K562 (cell line): ENCODE measurements at regions not wholly inside any gene's neighbourhood (a gene's known extent, or its start where the extent isn't known, plus 50 kb on each side); places are given as distances from the start of the nearest gene placed in this dataset.

Experiments
- ATAC-seq: fragments of 200-7000 bp; cut with Tn5 transposase; 3 replicates; pipeline ENCODE4 v1.9.1; 2020; ENCODE audit warnings: moderate library complexity
- BruUV-seq: library from RNA; stranded (reverse); fragments of 400-500 nt; replicated peaks from 2 replicates; lab custom pipeline; 2021; lab: Mats Ljungman, UMichigan
- CTCF ChIA-PET: fragments of 300-600 bp; formaldehyde crosslinking; extraction: SDS; loops from one replicate; lab custom pipeline; 2021; ENCODE audit warnings: low intra/inter-chr PET ratio; lab: Yijun Ruan, JAX
- POLR2A ChIA-PET: fragments of 300-600, 350-650 bp; sonication (Branson Sonifier 250); formaldehyde crosslinking; extraction: SDS; loops from one replicate; lab custom pipeline; 2021; ENCODE audit warnings: antibody characterized with exemption, inconsistent platforms; lab: Yijun Ruan, JAX
- DNase-seq, 4 experiments: peaks; one replicate each; pipeline versions ENCODE4 v3.0.0 to v3.0.0-alpha.2; 2011 to 2018; ENCODE audit warnings: low spot score in 3 of 4, mixed read lengths in 3 of 4; ENCODE audit errors: extremely low read depth in 1 of 4
- FAIRE-seq: peaks from 2 replicates; lab custom pipeline; 2011; peaks lifted over from hg19 to GRCh38; lab: Jason Lieb, UNC
- H2AFZ ChIP-seq: 2 replicates; pipeline ENCODE4 v1.6.0; 2011; ENCODE audit warnings: low read depth, low read length, control low read depth, inconsistent platforms
- H3K27ac ChIP-seq: fragments of 200-600 bp; 3 replicates; pipeline ENCODE4 v1.8.0; 2011; ENCODE audit warnings: low read depth, mild to moderate bottlenecking, control low read depth, inconsistent platforms, low read length, moderate library complexity, mixed read lengths; ENCODE audit errors: extremely low read depth
- H3K27me3 ChIP-seq, 2 experiments: fragments of 300-600 bp in 1 of 2; 2 replicates in 1 of 2; 3 replicates in 1 of 2; pipeline versions ENCODE4 v1.6.0 to v1.8.0; 2011; ENCODE audit warnings: inconsistent platforms in 2 of 2, low read length in 2 of 2, mild to moderate bottlenecking in 1 of 2, mixed read lengths in 1 of 2, moderate library complexity in 1 of 2; ENCODE audit not compliant: control insufficient read depth in 2 of 2, insufficient read depth in 2 of 2
- H3K36me3 ChIP-seq: fragments of 300-600 bp; 3 replicates; pipeline ENCODE4 v1.8.0; 2011; ENCODE audit warnings: mild to moderate bottlenecking, low read length, inconsistent platforms; ENCODE audit not compliant: control insufficient read depth, insufficient read depth
- H3K4me1 ChIP-seq, 2 experiments: fragments of 200-600 bp in 1 of 2; replicated peaks in 1 of 2; 2 replicates in 1 of 2; 3 replicates in 1 of 2; pipeline versions ENCODE4 v1.5.1 to v1.8.0; 2011; ENCODE audit warnings: inconsistent platforms in 2 of 2, low read length in 2 of 2, mild to moderate bottlenecking in 1 of 2, mixed read lengths in 1 of 2, moderate library complexity in 1 of 2; ENCODE audit not compliant: control insufficient read depth in 2 of 2, insufficient read depth in 2 of 2
- H3K4me2 ChIP-seq: 2 replicates; pipeline ENCODE4 v1.6.1; 2011; ENCODE audit warnings: low read length, control low read depth, inconsistent platforms, mixed read lengths; ENCODE audit not compliant: insufficient read depth
- H3K4me3 ChIP-seq: fragments of 200-600 bp; sonication (generic), shearing (Covaris generic); 2 replicates; pipeline ENCODE4 v1.5.1; 2016; ENCODE audit warnings: control low read depth, inconsistent platforms
- H3K79me2 ChIP-seq: fragments of 200-600 bp; 3 replicates; pipeline ENCODE4 v1.8.0; 2011; ENCODE audit warnings: low read length, inconsistent platforms; ENCODE audit not compliant: control insufficient read depth, insufficient read depth
- H3K9ac ChIP-seq, 2 experiments: 2 replicates each; pipeline versions ENCODE4 v1.6.0 to v1.6.1; 2011; ENCODE audit warnings: low read depth in 2 of 2, low read length in 2 of 2, control low read depth in 1 of 2, inconsistent platforms in 1 of 2, mild to moderate bottlenecking in 1 of 2, mixed read lengths in 1 of 2; ENCODE audit not compliant: insufficient read depth in 1 of 2
- H3K9me1 ChIP-seq: one replicate; pipeline ENCODE4 v1.6.0; 2011; ENCODE audit warnings: inconsistent platforms, mild to moderate bottlenecking, low read length, moderate library complexity; ENCODE audit not compliant: control insufficient read depth, insufficient read depth
- H3K9me3 ChIP-seq: replicated peaks from 2 replicates; pipeline ENCODE4 v1.5.1; 2011; ENCODE audit warnings: low read depth, low read length, inconsistent platforms; ENCODE audit not compliant: control insufficient read depth, insufficient read depth
- H4K20me1 ChIP-seq: replicated peaks from 2 replicates; pipeline ENCODE4 v1.6.1; 2011; ENCODE audit warnings: low read length, inconsistent platforms, mixed read lengths; ENCODE audit not compliant: control insufficient read depth, insufficient read depth
- BACH1 ChIP-seq: fragments of 200-800 bp; sonication (Bioruptor generic); IDR thresholded peaks from 2 replicates; pipeline ENCODE4 v1.6.1; 2016; ENCODE audit warnings: missing genetic modification characterization, missing compliant biosample characterization
- BRD9 ChIP-seq: fragments of 450-650 bp; IDR thresholded peaks from 2 replicates; pipeline ENCODE4 v1.6.1; 2018; ENCODE audit warnings: low read depth; ENCODE audit not compliant: partially characterized antibody
- CBX8 ChIP-seq: fragments of 200-600 bp; sonication (generic); IDR thresholded peaks from 2 replicates; pipeline ENCODE4 v1.6.1; 2012; ENCODE audit warnings: borderline replicate concordance, mixed run types, low read depth, mild to moderate bottlenecking, moderate library complexity, mixed read lengths, low read length, control low read depth, inconsistent platforms; ENCODE audit not compliant: poor library complexity, severe bottlenecking; ENCODE audit errors: extremely low read depth
- HSF4 ChIP-seq: fragments of 250-450 bp; sonication (Bioruptor Pico); IDR thresholded peaks from 2 replicates; pipeline ENCODE4 v2.1.2; 2022; ENCODE audit warnings: mild to moderate bottlenecking, moderate library complexity, borderline replicate concordance
- NFE2 ChIP-seq: IDR thresholded peaks from 2 replicates; pipeline ENCODE4 v1.6.1; 2014; ENCODE audit warnings: antibody characterized with exemption, low read depth
- NFRKB ChIP-seq: fragments of 450-650 bp; IDR thresholded peaks from 2 replicates; pipeline ENCODE4 v1.6.1; 2016; ENCODE audit warnings: low read depth
- RBFOX2 ChIP-seq: fragments of 200-400 bp; formaldehyde crosslinking; IDR thresholded peaks from 2 replicates; pipeline ENCODE4 v1.6.1; 2017; ENCODE audit warnings: low read depth, mild to moderate bottlenecking, low read length, moderate library complexity
- TEAD1 ChIP-seq, 2 experiments: fragments of 450-650 bp in 1 of 2; sonication (generic) in 1 of 2; formaldehyde crosslinking; IDR thresholded peaks; 2 replicates each; pipeline versions ENCODE4 v1.4.0 to v1.8.0; 2020 to 2022; ENCODE audit warnings: mild to moderate bottlenecking in 2 of 2, missing genetic modification reagents in 1 of 2
- ZKSCAN8 ChIP-seq: fragments of 200-800 bp; sonication (Bioruptor generic); IDR thresholded peaks from 2 replicates; pipeline ENCODE4 v1.6.1; 2016; ENCODE audit warnings: missing genetic modification characterization, missing compliant biosample characterization
- ZNF175 ChIP-seq: fragments of 200-800 bp; sonication (Bioruptor generic); IDR thresholded peaks from 2 replicates; pipeline ENCODE4 v1.6.1; 2016; ENCODE audit warnings: low read depth, mild to moderate bottlenecking, missing genetic modification characterization, missing compliant biosample characterization
- ZNF311 ChIP-seq: fragments of 250-450 bp; sonication (Bioruptor Pico); IDR thresholded peaks from 2 replicates; pipeline ENCODE4 v1.4.0; 2020; ENCODE audit warnings: mild to moderate bottlenecking, moderate library complexity
- ZNF584 ChIP-seq: fragments of 200-800 bp; sonication (Bioruptor generic); IDR thresholded peaks from 2 replicates; pipeline ENCODE4 v1.6.1; 2016; ENCODE audit warnings: low read depth, mild to moderate bottlenecking, missing genetic modification characterization, missing compliant biosample characterization
- in situ Hi-C: fragments of 300-500 bp; cut with MboI; formaldehyde crosslinking; loops from 4 replicates; pipeline ENCODE4 v1.15.0; 2018; ENCODE audit warnings: inconsistent platforms, mixed read lengths
- intact Hi-C: fragments of 100-400 bp; cut with micrococcal nuclease; formaldehyde crosslinking; loops from 2 replicates; pipeline ENCODE4 v1.14.2; 2022
- TF ChIP-seq, protein P1 (sequence below), 2 experiments: fragments of 450-650 bp; IDR thresholded peaks; 2 replicates each; pipeline ENCODE4 v1.6.1; 2018; ENCODE audit warnings: mild to moderate bottlenecking in 2 of 2, low read depth in 1 of 2; ENCODE audit not compliant: partially characterized antibody in 2 of 2
- TF ChIP-seq, protein P2 (sequence below): sonication (generic); formaldehyde crosslinking; IDR thresholded peaks from 2 replicates; pipeline ENCODE4 v1.8.0; 2022; ENCODE audit warnings: mild to moderate bottlenecking, missing genetic modification reagents

DNA sequence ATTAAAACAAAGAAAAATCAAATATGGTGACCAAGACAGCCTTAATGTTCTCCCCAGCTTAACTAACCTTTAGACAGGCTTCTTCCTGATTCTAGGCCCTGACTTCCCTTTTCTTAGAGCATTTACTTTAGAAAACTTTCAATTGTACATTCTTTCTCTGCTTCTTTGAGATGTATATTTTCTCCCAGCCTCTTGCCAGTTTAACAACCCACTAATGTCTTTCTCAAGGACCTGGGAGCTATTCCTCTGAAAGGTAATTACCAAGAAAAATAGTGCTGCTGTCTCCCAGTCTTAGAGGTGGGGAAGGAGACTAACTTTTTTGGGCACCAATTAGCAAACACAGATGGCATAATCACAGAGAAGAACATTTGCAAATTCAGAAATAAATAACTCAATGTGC is 62.8 kb upstream of the KCNQ5 start:
- in situ Hi-C loops: no loop called here
- TF ChIP-seq CBX8: no peak
- TF ChIP-seq ZNF175: 0 out of 2 replicates have a peak, but pooled peaks have one; percentile 10
- peak; percentile 69 for TF ChIP-seq BRD9
- 0 out of 2 replicates have a peak, but pooled peaks have one; percentile 25 for TF ChIP-seq BACH1 (tag)
- no peak for TF ChIP-seq HSF4 (CRISPR knock-in tag)
- peak; percentile 30; the same call in 1 of the 2 replicates for TF ChIP-seq RBFOX2
- TF ChIP-seq, protein P1, sequence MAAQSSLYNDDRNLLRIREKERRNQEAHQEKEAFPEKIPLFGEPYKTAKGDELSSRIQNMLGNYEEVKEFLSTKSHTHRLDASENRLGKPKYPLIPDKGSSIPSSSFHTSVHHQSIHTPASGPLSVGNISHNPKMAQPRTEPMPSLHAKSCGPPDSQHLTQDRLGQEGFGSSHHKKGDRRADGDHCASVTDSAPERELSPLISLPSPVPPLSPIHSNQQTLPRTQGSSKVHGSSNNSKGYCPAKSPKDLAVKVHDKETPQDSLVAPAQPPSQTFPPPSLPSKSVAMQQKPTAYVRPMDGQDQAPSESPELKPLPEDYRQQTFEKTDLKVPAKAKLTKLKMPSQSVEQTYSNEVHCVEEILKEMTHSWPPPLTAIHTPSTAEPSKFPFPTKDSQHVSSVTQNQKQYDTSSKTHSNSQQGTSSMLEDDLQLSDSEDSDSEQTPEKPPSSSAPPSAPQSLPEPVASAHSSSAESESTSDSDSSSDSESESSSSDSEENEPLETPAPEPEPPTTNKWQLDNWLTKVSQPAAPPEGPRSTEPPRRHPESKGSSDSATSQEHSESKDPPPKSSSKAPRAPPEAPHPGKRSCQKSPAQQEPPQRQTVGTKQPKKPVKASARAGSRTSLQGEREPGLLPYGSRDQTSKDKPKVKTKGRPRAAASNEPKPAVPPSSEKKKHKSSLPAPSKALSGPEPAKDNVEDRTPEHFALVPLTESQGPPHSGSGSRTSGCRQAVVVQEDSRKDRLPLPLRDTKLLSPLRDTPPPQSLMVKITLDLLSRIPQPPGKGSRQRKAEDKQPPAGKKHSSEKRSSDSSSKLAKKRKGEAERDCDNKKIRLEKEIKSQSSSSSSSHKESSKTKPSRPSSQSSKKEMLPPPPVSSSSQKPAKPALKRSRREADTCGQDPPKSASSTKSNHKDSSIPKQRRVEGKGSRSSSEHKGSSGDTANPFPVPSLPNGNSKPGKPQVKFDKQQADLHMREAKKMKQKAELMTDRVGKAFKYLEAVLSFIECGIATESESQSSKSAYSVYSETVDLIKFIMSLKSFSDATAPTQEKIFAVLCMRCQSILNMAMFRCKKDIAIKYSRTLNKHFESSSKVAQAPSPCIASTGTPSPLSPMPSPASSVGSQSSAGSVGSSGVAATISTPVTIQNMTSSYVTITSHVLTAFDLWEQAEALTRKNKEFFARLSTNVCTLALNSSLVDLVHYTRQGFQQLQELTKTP (IDR thresholded peaks at IDR 0.05; ENCODE audit: low read depth in 1 of 2, partially characterized antibody in 2 of 2): peak in 1 of 2 experiments; percentile 42
- no peak for TF ChIP-seq NFE2
- TF ChIP-seq, protein P2, sequence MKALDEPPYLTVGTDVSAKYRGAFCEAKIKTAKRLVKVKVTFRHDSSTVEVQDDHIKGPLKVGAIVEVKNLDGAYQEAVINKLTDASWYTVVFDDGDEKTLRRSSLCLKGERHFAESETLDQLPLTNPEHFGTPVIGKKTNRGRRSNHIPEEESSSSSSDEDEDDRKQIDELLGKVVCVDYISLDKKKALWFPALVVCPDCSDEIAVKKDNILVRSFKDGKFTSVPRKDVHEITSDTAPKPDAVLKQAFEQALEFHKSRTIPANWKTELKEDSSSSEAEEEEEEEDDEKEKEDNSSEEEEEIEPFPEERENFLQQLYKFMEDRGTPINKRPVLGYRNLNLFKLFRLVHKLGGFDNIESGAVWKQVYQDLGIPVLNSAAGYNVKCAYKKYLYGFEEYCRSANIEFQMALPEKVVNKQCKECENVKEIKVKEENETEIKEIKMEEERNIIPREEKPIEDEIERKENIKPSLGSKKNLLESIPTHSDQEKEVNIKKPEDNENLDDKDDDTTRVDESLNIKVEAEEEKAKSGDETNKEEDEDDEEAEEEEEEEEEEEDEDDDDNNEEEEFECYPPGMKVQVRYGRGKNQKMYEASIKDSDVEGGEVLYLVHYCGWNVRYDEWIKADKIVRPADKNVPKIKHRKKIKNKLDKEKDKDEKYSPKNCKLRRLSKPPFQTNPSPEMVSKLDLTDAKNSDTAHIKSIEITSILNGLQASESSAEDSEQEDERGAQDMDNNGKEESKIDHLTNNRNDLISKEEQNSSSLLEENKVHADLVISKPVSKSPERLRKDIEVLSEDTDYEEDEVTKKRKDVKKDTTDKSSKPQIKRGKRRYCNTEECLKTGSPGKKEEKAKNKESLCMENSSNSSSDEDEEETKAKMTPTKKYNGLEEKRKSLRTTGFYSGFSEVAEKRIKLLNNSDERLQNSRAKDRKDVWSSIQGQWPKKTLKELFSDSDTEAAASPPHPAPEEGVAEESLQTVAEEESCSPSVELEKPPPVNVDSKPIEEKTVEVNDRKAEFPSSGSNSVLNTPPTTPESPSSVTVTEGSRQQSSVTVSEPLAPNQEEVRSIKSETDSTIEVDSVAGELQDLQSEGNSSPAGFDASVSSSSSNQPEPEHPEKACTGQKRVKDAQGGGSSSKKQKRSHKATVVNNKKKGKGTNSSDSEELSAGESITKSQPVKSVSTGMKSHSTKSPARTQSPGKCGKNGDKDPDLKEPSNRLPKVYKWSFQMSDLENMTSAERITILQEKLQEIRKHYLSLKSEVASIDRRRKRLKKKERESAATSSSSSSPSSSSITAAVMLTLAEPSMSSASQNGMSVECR (CRISPR knock-in tag): no peak
- peak; percentile 92 for TF ChIP-seq NFRKB
- no peak for TF ChIP-seq TEAD1 (CRISPR knock-in tag; IDR thresholded peaks at IDR 0.05)
- TF ChIP-seq ZNF584 (CRISPR knock-in tag): no peak
- 0 out of 2 replicates have a peak, but pooled peaks have one; percentile 28 for TF ChIP-seq ZKSCAN8 (CRISPR knock-in tag)
- TF ChIP-seq ZNF311: peak; percentile 45; the same call in 1 of the 2 replicates

More for the DNA sequence above, 62.8 kb upstream of the KCNQ5 start:
- Histone ChIP-seq H4K20me1 (no peaks in the 10 kb centered on the region), H3K27ac (peak overlapping the region; percentile 98), H3K4me1 (peaks cover 3 to 40% of the 10 kb centered on the region in 2 experiments), H3K4me3 (peak overlapping the region; percentile 25), H3K9ac (peak overlapping the region; percentile 29 to 81; a peak in 3 of 4 replicates), H3K79me2 (peaks cover 47% of the 10 kb centered on the region), H3K9me1 (no peaks in the 10 kb centered on the region), H3K27me3 (no peaks in the 10 kb centered on the region), H3K36me3 (no peaks in the 10 kb centered on the region; the same call in 2 of the 3 replicates), H2AFZ (peak overlapping the region; percentile 86), H3K9me3 (no peaks in the 10 kb centered on the region), H3K4me2 (peak overlapping the region; percentile 76)
- ATAC-seq: no peak
- ChIA-PET CTCF (no interaction called here), POLR2A (interaction anchor here (0.6 to 2.6 kb wide), 3 partner anchors 9 to 144 kb away, joined by 3 to 10 read pairs (median 3); no protein-coding TSS in a partner anchor)
- DNase-seq: peak in 1 of 4 experiments; percentile 40
- no peak for FAIRE-seq
- intact Hi-C loops: no loop called here
- BruUV-seq: no TSS peak
